ENCODE measurements at regions not wholly inside any gene's neighbourhood (a gene's known extent, or its start where the extent isn't known, plus 50 kb on each side); places are given as distances from the start of the nearest gene placed in this dataset.

- TF ChIP-seq POLR2AphosphoS5 (IDR thresholded peaks at IDR 0.05): no peak
- TF ChIP-seq CTCF (IDR thresholded peaks at IDR 0.05): no peak
- no peak for TF ChIP-seq POLR2A (IDR thresholded peaks at IDR 0.05)
Measured at GRCh38 chr6:147642458-147642857, 134.0 kb downstream of the SAMD5 start.

Measured in breast epithelium (tissue), 3 donors.